ENCODE measurements at regions not wholly inside any gene's neighbourhood (a gene's known extent, or its start where the extent isn't known, plus 50 kb on each side); places are given as distances from the start of the nearest gene placed in this dataset.

DNA sequence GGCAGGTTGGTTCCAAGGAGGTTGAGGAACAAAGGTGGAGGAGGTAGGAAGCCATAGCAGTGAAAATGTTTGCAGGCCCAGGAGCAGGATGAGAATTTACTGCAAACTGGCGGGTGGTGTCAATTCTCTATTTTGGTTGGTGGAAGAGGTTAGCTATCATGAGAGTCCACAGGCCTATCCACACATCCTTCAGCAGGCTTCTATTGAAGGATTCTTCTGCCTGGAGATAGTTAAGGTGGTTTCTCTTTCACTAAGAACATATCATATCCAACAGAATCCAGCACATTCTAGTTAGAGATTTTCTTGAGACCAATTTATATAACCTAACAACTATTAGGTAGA lies 68.9 kb upstream of the DYRK2 start:
- Histone ChIP-seq H4K20me1 (ENCODE audit: control insufficient read depth, insufficient read depth, insufficient read length) (no peaks in the 10 kb centered on the region), H3K4ac (ENCODE audit: low read depth, low read length) (no peak overlapping the region), H3K9me3 (ENCODE audit: control insufficient read depth, low read depth, low read length) (no peaks in the 10 kb centered on the region), H2AK5ac (ENCODE audit: insufficient read length, low read length) (no peak overlapping the region), H2BK120ac (ENCODE audit: low read depth, low read length, poor library complexity, severe bottlenecking) (no peak overlapping the region), H4K5ac (ENCODE audit: insufficient read length, low read depth, low read length) (no peak overlapping the region), H4K91ac (ENCODE audit: insufficient read length, low read depth, low read length) (no peak overlapping the region), H3K27me3 (ENCODE audit: insufficient read depth, low read length) (no peaks in the 10 kb centered on the region), H3K4me1 (ENCODE audit: insufficient read depth, low read length) (no peaks in the 10 kb centered on the region), H2BK12ac (ENCODE audit: insufficient read length, low read depth, low read length) (no peak overlapping the region), H2BK20ac (ENCODE audit: low read depth, low read length, poor library complexity, severe bottlenecking) (no peak overlapping the region), H3K14ac (ENCODE audit: insufficient read depth, low read length) (no peak overlapping the region), H3K23me2 (ENCODE audit: insufficient read length, low read depth, low read length, poor library complexity, severe bottlenecking) (no peaks in the 10 kb centered on the region), H3K79me1 (ENCODE audit: insufficient read depth, low read depth, low read length, poor library complexity, severe bottlenecking) (no peaks in the 10 kb centered on the region), H3K79me2 (ENCODE audit: insufficient read depth, low read length) (no peaks in the 10 kb centered on the region), H3K23ac (ENCODE audit: insufficient read length, low read depth, low read length) (no peak overlapping the region), H2BK5ac (ENCODE audit: insufficient read length, low read length) (no peak overlapping the region), H3K56ac (ENCODE audit: insufficient read length, low read depth, low read length) (no peak overlapping the region), H3K18ac (ENCODE audit: insufficient read length, low read depth, low read length) (no peak overlapping the region), H3T11ph (ENCODE audit: low read length) (no peak overlapping the region), H2AFZ (ENCODE audit: low read length) (no peak overlapping the region), H3K4me2 (ENCODE audit: insufficient read depth, insufficient read length, low read length) (no peak overlapping the region), H4K8ac (replicated peaks; ENCODE audit: insufficient read length, low read depth, low read length) (no peak overlapping the region), H3K27ac (ENCODE audit: insufficient read length, low read depth, low read length) (no peak overlapping the region), H2BK15ac (ENCODE audit: low read depth, low read length) (no peak overlapping the region), H3K9ac (ENCODE audit: extremely low read depth, insufficient read length, low read length) (no peak overlapping the region)
- no peak for TF ChIP-seq CTCF (conservative IDR thresholded peaks at IDR 0.05)
- no peak for DNase-seq
- Mint-ChIP-seq H3K27me3 (ENCODE audit: low read depth) (no peaks in the 10 kb centered on the region), H3K4me1 (no peaks in the 10 kb centered on the region), H3K4me3 (no peak overlapping the region), H3K27ac (no peak overlapping the region; a peak in 1 of 7 replicates), H3K36me3 (ENCODE audit: insufficient read depth in 1 of 3, low read depth in 3 of 3) (no peaks in the 10 kb centered on the region), H3K9me3 (no peaks in the 10 kb centered on the region)
- no CpG with 5 or more reads among the region's 1 CpG for WGBS (ENCODE audit: extremely low coverage, insufficient read length, low lambda C conversion rate)
